GM21723 (cell line): ENCODE measurements at regions not wholly inside any gene's neighbourhood (a gene's known extent, or its start where the extent isn't known, plus 50 kb on each side); places are given as distances from the start of the nearest gene placed in this dataset.

ENCODE experiments used
- ATAC-seq: cut with Tn5 transposase; IDR thresholded peaks from one replicate; pipeline ENCODE4 v1.9.1; 2021; ENCODE audit warnings: mild to moderate bottlenecking, moderate library complexity; ENCODE audit not compliant: unreplicated experiment

DNA sequence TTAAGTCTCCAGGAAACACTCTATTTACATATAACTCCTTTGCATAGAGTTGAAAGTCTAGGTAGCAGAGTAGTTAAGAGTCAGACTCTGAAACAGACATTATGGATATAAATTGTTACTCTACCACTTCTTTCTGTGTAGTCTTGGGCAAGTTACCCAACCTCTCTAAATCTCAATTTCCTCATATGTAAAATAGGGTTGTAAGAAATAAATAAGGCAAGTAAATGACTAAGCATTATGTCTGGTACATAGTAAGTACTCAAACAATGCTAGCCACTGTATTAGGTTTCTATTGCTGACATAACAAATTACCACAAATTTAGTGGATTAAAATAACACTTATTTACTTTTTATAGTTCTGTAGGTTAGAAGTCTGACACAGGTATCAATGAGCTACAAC is 394.1 kb downstream of the PRDM5 start:
- ATAC-seq = no peak

DNA sequence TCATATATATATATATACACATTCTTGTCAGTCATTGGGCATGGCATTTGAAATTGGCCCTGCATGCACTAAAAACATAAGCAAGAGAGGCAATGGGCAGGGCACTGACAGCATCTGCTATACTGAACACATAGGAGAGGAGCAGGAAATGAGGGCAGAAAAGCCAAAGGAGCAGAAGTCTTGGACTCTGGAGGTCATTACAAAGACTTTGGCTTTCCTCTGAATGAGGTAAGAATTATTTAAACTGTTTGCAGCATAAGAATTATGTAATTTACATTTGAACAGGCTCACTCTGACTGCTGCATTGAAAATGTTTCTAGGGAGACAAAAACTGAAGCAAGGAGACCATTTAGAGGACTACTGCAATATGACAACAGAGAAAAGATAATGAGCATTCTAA is 396.5 kb downstream of the PRDM5 start:
- ATAC-seq = no peak

DNA sequence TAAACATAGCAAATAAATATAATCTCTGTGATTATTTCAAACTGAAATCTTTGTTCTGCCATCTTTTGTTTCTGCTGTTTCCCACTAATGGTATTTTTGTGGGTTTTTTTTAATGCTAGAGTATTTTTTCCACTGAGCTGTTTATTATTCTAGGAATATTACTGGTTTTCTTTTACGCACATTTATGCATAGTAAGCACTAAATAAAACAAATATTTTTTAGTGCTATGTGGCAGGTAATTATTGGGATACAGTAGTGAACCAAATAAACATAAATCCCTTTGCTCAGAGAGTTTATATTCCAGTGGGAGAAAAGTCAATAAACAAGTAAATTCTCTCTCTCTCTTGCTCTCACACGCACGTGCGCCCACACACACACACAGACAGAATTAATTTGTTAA is 397.4 kb downstream of the PRDM5 start:
- no peak for ATAC-seq

DNA sequence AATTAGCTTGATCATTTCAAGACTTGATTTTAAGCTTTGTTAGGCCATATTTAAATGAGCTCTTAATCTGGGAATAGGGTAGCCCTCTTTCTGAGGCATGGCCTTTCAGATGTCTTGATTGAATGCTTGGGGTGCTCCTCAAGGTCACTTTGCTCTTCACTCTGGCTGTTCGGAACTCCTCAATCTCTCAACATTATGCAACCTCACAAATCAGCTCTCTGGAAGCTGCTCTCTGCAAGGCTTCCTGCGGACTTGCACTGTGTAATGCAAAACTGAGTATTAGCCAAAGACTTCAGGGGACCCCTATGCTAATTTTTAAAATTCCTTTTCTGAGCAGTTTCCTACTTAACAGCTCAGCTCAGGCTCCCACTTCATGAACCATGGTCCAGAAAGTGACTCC is 398.3 kb downstream of the PRDM5 start:
- no peak for ATAC-seq

DNA sequence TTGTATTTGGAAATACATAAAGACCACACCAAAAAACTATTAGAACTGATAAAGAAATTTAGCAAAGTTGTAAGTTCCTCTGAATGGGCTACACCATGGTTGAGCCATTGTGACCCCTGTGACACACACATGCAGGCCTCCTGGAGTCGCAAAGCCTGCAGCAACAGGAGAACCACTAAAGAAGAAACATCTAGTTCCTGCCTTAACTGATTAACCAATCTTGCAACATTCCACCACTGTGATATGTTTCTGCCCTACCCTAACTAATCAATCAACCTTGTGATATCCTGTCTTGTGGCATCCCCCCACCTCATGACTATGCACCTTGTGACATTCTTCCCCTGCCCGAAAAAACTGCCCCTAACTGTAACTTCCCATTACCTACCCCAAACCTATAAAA is 401.8 kb downstream of the PRDM5 start:
- ATAC-seq = no peak

DNA sequence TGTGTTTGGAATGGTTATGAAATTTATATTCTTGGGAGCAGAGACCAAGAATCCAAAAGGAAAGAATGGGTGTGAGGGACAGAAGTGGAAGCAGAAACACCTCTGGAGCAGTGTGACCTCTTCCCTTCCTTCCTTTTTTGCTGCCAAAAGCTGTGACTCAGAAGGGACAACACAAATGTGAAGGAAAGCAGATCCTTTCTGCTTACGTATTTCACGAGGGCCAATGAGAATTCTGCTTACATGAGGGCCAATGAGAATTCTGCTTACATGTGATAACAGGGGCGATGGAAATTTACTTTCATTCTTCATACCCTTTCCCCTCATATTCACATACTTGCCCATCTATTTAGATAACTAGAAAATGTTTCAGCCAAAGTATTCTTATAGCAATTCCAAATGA is 404.6 kb downstream of the PRDM5 start:
- no peak for ATAC-seq

DNA sequence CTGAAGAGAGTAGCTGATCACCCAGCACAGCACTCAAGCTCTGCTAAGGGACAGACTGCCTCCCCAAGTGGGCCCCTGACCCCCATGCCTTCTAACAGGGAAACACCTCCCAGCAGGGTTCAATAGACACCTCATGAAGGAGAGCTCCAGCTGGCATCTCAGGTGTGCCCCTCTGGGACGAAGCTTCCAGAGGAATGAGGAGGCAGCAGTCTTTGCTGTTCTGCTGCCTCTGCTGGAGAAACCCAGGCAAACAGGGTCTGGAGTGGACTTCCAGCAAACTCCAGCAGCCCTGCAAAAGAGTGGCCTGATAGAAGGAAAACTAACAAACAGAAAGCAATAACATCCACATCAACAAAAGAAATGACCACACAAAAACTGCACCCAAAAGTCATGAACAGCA is 412.8 kb downstream of the PRDM5 start:
- no peak for ATAC-seq

DNA sequence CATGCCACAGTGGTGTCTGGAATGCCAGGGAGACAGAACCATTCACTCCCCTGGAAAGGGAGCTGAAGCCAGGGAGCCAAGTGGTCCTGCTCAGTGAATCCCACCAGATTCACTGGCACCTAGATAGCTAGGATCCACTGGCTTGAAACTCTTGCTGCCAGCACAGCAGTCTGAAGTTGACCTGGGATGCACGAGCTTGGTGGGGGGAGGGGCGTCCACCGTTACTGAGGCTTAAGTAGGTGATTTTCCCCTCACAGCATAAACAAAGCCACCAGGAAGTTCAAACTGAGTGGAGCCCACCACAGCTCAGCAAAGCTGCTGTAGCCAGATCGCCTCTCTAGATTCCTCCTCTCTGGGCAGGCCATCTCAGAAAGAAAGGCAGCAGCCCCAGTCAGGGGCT is 413.3 kb downstream of the PRDM5 start:
- no peak for ATAC-seq

DNA sequence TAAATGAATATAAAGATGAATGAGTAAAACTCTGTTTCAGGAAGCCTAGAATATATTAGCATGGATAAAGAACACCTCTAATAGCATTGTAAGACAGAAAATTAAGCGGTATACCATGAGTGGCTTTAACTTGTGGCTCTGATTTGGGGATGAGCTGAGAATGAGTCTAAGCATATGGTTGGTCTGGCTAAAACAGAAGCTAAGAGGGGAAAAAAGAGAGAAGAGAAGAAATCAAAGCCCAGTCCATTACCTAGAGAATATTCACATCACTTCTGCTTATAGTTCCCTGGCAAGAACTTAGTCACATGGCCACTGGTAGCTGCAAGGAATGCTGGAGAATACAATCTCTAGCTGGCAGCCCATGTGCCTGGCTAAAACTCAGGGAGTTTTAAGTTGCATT is 414.5 kb downstream of the PRDM5 start:
- no peak for ATAC-seq

DNA sequence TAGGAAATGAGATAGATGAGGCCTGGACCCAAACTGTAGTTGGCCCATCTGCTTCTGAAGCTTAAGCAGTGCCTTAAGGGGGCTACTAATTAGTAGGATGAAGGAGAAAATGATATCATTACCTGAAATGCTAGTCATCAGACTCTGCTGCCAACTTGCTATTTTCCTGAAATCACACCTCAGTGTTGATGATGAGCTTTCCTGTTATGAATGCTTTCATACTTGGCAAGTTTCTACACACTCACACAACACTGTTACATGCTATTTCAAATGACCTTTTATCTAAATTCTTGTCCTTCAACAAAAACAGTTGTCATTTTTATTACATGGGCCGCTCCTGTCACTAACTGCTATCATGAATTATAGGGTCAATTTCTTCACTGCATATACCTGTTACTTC is 416.0 kb downstream of the PRDM5 start:
- no peak for ATAC-seq

DNA sequence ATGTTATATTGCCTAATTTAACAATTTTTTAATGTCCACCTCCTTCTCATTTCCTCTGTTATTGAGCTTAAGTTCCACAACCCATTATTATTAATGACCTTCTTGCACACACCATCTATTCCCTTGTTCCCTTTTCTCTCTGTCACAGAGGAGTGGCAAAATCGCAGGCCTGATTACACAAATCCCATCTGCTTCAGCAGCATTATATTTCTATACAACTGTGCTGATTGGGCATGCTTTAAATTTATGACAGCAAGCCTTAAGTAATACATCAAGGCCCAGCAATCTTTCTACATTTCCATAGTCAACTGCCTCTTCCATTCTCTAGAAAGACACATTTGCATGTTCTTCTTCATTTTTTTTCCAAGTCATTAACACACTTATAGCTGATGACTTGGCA is 423.8 kb downstream of the PRDM5 start:
- no peak for ATAC-seq

DNA sequence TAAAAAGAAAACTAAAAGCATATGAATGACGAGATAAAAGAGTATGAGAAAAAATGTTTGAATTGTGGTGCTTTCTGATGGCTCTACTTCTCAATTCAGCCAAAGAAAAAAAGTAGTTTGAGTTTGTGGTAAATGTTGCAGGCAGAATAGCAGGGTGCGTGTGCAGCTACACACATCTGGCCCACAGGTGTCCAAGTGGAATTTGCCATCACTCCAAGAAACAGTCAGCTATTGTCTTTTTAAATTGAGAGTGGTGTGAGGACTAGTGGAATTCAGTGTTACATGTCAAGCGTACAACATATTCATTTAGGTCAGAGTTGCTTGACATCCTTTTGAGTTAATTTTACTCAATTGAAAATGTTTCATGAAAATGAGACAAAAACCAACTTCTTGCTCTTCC is 424.8 kb upstream of the MAD2L1 start:
- ATAC-seq = no peak

DNA sequence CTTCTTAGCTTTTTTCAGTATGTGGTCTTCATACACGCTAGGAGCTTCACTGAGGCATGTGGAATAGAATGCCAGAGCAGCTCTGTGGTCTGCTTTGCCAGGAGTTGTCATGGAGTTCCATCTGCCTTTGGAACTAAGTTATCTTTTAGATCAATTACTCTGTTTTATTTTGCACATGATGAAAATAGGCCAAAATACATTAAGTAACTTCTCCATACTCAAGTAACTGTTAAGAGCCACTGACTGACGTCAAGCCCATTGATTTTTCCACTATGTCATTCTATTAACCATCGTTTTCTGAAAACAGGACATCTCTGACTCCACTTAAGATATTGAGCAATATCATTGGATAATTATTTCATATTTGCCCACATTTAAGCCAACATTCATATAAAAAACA is 415.1 kb upstream of the MAD2L1 start:
- no peak for ATAC-seq

DNA sequence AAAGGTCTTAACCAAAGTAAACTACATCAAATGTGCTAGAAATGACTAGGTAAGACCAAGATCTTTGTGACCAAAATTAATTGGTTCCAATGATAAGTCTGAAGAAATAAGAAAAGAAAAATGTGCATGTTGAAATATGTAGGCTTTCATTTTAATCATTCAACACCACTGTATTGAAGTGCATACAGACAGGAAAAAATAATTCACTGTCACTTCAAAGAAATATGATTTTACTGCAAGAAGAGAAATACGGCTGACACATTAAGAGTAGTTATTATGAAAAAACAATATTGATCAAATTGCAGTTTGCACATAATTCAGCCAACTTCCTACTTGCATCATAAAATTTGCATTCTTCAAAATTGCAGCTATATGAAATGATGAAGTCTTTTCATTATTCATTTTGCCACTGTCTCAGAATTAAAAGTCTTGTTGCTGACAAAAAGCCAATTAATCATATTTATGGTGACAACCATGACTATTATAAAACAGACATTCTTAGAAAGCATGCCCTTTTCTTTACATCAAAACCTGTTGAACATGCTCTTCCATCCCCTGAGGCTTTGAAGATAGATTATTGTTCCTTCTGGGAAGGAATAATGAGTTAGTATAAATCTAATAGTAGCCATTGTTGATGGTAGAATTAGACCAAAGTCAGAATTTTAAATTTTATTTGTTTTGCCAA is 405.9 kb upstream of the MAD2L1 start:
- ATAC-seq = no peak

DNA sequence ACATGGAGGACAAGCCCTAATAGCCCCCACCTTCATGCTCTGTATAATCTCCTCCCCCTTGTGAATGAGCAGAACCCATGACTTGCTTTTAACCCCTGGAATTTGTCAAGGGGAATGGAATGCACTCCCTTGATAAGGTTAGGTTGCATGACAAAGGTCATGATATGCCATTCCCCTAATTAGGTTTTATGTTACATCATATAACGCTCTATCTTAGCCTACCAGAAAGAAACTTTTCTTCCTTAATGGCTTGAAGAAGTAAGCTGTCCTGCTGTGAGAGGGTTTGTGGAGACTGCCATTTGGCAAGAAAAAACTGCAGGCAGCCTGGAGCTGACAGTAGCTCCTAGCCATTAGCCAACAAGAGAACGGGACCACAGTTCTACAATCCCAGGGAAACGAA is 399.8 kb upstream of the MAD2L1 start:
- ATAC-seq = no peak

DNA sequence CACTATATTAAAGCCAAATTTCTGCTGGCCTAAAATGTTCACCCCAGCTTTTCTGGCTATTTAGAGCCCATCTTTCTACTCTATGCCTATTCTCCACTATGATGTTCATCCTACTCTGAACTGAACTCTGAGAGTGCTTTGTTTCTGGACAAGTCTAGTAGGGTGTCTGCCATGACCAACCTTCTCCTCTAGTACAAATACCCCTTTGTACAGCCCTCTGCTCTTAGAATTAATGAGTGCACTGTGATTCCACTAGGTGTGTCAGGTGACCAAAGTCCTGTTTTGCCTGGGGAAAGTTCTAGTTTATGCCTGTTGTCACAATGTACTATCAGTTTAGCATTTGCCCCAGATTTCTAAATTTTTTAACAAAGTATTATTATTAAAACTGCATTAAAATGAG is 388.1 kb upstream of the MAD2L1 start:
- no peak for ATAC-seq

DNA sequence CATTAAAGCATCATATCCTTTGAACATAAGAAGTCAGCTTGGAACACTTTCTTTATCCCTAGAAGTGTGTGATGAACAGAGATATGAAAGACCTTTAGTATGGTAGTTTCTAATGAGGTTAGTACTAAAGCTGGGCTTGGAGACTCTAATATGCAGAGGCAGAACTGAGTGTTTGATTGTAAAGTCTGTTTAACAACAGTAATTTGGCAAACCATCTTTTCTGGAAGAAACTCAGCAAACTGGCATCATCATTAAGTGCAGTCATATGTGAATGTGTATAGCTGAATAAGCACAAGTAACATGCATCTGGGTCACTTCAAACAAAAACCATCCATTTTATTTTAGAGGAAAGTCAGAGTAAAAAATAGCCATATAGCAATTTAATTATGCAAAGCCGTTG is 385.9 kb upstream of the MAD2L1 start:
- ATAC-seq = no peak

DNA sequence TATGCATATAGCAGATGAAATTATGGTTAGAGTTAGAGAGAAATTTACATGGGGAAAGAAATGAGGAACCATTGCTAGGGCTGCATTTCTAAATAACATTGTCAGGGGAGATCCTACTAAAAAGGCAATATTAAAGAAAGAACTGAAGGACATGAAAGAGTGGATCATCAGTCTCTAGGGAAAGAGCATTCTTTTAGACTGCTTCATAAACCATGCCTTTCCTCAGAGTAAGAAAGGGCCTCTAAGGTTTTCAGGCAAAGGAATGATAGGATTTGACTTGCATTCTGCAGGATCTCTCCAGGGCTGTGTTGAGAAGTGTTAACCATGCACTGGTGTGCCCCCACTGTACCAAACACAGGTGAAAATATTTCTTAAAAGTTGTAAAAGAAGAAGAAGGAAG is 385.4 kb upstream of the MAD2L1 start:
- no peak for ATAC-seq

DNA sequence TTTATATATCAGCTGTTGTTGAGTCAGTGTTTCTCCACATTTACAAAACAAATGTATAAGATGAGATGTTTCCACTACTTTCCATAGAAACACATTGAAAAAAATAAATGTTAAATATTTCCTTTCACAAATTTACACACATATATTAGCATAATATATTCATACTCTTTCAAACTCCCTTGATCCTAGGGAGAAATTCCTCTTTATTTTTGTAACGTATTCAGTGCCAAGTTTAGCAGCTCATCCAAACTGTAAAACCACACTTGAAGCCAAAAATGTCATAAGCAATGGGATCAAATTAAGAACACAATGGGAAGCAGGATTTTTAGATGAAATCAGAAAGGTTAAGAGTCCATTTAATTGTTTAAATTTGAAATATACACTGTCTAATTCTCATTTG is 381.1 kb upstream of the MAD2L1 start:
- ATAC-seq = no peak

DNA sequence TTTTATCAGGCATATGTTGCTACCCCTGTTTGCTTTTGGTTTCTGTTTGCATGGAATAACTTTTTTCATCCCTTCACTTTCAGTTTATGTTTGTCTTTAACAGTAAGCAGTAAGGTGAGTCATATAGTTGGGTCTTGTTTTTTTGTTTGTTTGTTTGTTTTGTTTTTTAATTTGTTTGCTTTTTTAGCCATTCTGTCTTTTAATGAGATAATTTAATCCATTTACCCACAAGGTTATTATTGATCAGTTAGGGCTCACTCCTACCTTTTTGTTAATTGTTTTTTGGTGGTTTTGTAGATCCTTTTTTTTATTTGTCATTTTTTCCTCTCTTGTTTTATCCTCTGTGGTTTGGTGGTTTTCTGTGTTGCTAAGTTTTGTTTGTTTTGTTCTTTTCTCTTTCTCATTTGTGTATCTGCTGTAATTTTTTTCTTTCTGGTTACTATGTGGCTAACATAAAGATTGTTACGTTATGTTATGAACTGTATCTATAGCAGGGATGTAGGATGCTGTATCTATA is 379.5 kb upstream of the MAD2L1 start:
- peak; percentile 99 for ATAC-seq

DNA sequence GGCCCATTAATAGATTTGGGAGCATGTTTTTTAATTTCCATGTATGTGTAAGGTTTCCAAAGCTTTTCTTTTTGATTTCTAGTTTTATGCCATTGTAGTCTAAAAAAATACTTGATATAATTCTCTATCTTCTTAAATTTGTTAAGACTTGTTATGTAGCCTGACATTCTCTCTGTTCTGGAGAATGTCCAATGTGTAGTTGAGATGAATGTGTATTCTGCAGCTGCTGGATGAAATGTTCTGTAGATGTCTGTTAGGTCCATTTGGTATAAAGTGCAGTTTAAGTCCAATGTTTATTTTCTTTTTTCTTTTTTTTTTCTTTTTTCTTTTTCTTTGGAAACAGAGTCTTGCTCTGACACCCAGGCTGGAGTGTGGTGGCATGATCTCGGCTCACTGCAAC is 378.5 kb upstream of the MAD2L1 start:
- ATAC-seq = no peak

DNA sequence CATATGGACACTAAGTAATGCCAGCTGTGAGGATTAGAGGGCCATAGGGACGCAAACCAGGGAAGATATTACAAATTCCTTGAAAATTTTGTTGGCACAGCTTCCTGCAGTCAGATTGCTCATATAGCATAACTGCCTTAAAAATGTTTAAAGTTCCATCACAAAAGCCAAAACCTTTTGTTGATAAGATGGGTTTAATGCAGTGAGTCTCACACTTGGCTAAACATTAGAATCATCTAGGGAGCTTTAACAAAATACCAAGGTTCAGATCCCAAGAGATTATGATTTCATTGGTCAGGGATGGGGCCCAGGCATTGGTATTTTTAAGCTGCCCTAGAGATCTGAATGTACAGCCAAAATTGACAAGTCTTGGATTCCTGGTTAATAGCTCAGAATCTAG is 376.5 kb upstream of the MAD2L1 start:
- no peak for ATAC-seq

DNA sequence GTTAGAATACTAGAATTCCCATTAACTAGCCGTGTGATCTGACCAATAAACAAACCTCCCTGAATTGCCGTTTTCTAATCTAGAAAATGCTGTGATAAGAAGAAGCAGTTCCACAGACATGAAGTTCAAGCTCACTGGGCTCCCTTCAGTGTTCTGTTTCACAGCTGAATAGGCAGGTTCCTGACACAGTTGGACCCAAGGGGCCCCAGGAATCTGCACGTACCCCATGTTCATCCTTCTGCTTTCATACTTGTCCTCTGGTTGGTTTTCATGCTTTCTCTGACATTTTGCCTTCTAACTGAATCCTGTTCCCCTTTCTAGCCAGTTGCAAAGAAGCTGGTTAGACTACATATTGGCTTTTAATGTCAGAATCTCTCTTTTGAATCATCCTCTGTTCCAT is 374.1 kb upstream of the MAD2L1 start:
- ATAC-seq = no peak
